ENCODE measurements at regions not wholly inside any gene's neighbourhood (a gene's known extent, or its start where the extent isn't known, plus 50 kb on each side); places are given as distances from the start of the nearest gene placed in this dataset.

- no peak overlapping the region for H3K4me3 ChIP-seq (replicated peaks; ENCODE audit: low read depth, low read length)
- DNase-seq (ENCODE audit: extremely low read depth, low read depth) = no peak
- TF ChIP-seq CTCF (IDR thresholded peaks at IDR 0.05; ENCODE audit: low read depth, low read length, missing control alignments) = no peak
Observed at GRCh38 chr1:192940658-192941057, 118.5 kb downstream of the UCHL5 start.

GRCh38 chr1:192941722-192942411 is 117.3 kb downstream of the UCHL5 start:
- no peak for DNase-seq (ENCODE audit: extremely low read depth, low read depth)
- no peak for TF ChIP-seq CTCF (IDR thresholded peaks at IDR 0.05; ENCODE audit: low read depth, low read length, missing control alignments)
- H3K4me3 ChIP-seq (replicated peaks; ENCODE audit: low read depth, low read length) = no peak overlapping the region

- no peak for DNase-seq (ENCODE audit: extremely low read depth, low read depth)
- no peak for TF ChIP-seq CTCF (IDR thresholded peaks at IDR 0.05; ENCODE audit: low read depth, low read length, missing control alignments)
- no peak overlapping the region for H3K4me3 ChIP-seq (replicated peaks; ENCODE audit: low read depth, low read length)
Observed at GRCh38 chr1:192943108-192943507, 116.1 kb downstream of the UCHL5 start.

- no peak overlapping the region for H3K4me3 ChIP-seq (replicated peaks; ENCODE audit: low read depth, low read length)
- DNase-seq (ENCODE audit: extremely low read depth, low read depth) = no peak
- TF ChIP-seq CTCF (IDR thresholded peaks at IDR 0.05; ENCODE audit: low read depth, low read length, missing control alignments) = no peak
Observed at GRCh38 chr1:192943522-192943921, 115.6 kb downstream of the UCHL5 start.

GRCh38 chr1:192945390-192946130 is 113.6 kb downstream of the UCHL5 start:
- no peak for DNase-seq (ENCODE audit: extremely low read depth, low read depth)
- no peak for TF ChIP-seq CTCF (IDR thresholded peaks at IDR 0.05; ENCODE audit: low read depth, low read length, missing control alignments)
- no peak overlapping the region for H3K4me3 ChIP-seq (replicated peaks; ENCODE audit: low read depth, low read length)

GRCh38 chr1:192949783-192950182 is 109.4 kb downstream of the UCHL5 start:
- TF ChIP-seq CTCF (IDR thresholded peaks at IDR 0.05; ENCODE audit: low read depth, low read length, missing control alignments) = no peak
- DNase-seq (ENCODE audit: extremely low read depth, low read depth) = no peak
- no peak overlapping the region for H3K4me3 ChIP-seq (replicated peaks; ENCODE audit: low read depth, low read length)

All from HFF-Myc (cell line).